NCI-H345 (cell line): ENCODE measurements at regions not wholly inside any gene's neighbourhood (a gene's known extent, or its start where the extent isn't known, plus 50 kb on each side); places are given as distances from the start of the nearest gene placed in this dataset.

Experiments
- DNase-seq: peaks from one replicate; lab custom pipeline; 2025; lab: John Stamatoyannopoulos, UW

- DNase-seq: no peak
These were observed 601.9 kb downstream of the MRPL39 start for GRCh38 chr21:25005388-25005787.

DNA sequence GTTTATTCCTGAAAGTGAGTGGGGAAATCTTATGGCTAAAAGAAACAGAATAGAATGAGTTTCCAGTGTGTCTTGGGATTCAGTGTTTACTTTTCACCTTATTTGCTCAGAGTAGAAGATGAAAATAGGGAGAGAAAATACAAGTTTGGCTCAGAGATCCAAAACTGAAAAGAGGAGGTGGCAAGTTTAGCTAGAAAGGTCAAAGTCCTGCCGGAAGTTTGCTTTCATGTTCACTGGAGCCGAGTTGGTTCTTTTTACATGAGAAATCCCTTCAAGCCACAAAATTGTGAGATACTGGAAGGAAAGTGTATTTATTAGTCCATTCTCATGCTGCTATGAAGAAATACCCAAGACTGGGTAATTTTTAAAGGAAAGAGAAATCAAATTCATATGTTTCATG, 604.6 kb downstream of the MRPL39 start:
- DNase-seq: no peak

- DNase-seq: no peak
These were observed 612.1 kb downstream of the MRPL39 start for GRCh38 chr21:24995216-24995615.

DNA sequence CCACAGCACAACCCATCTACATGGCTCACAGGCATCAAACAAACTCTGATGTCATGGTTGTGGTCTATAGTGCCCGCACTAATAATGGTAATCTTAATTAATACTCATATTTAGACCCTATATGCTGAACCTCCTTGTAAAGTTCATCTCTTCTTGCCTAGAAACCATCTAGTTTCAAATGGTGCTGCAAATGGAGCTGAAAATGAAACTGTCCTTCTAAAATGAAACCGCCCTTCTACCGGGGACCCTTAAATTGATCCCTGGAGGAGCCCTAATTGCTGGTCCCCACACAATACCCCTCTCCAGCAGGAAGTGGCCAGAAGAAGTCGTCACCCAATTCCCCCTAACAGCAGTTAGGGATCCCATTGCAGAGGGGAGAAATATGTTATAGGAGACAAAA, 612.6 kb downstream of the MRPL39 start:
- no peak for DNase-seq

- DNase-seq: no peak
These were observed 617.8 kb downstream of the MRPL39 start for GRCh38 chr21:24989516-24989915.

DNA sequence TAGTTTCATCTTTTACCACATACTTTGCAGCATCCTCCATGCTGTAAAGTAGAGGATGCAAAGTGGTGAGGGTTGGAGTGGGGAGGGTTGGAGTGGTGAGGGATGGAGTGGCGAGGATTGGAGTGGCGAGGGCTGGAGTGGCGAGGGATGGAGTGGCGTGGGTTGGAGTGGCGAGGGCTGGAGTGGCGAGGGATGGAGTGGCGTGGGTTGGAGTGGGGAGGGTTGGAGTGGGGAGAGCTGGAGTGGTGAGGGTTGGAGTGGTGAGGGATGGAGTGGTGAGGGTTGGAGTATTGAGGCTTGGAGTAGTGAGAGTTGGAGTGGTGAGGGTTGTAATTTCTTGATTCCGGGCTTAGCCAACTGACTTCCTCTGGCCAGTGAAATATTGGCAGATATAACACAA, 618.3 kb downstream of the MRPL39 start:
- no peak for DNase-seq

- DNase-seq: no peak
These were observed 631.0 kb downstream of the MRPL39 start for GRCh38 chr21:24976238-24976637.

- DNase-seq: no peak
These were observed 638.2 kb downstream of the MRPL39 start for GRCh38 chr21:24969068-24969467.

DNA sequence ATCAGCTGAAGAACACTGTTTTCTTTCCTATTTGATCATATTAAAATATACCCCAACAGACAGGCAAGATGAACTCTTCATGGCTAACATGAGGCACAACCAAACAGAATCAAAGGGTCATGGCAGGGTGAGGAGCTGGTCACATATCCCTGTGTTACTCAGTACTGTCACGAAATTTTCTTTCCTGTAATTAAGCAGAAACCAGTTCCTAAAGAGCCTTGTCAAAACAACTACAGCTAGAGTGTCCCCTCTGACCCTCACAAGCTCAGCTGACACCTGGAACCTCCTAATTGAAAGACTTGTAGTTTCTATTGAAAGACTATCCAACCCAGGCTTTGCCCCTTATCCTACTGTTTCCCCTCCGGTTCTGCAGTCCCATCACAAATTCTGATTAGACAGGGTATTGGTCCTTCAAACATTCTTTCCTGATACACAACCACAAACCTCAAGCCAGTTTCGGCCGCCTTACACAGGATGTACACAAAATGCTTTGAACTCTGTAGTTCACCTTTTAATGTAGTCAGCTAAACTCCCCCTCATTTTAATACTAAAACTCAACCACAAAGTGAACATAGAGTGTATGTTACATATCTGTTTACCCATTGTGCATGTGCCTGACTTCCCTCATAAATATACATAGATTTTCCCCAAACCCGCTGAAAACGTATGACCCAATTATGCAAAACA, 651.9 kb downstream of the MRPL39 start:
- DNase-seq: no peak

- DNase-seq: no peak
These were observed 659.1 kb downstream of the MRPL39 start for GRCh38 chr21:24948186-24948585.

DNA sequence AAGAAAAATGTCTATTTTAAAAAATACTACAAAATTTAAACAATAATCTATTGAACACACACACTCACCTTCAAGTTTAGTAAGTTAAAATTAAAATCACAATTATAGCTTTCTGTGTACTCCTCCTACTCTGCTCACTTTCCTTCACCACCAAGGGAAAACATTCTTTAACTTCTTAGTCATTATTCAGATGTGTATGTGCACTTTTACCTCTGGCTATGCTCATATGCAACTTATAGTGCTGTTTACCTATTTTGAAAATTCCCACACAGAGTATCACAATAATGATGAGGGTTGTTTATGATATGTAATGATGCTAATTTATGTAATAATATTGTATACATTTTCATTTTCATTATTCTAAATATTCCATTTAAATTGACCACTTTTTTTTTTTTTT, 661.4 kb downstream of the MRPL39 start:
- no peak for DNase-seq

DNA sequence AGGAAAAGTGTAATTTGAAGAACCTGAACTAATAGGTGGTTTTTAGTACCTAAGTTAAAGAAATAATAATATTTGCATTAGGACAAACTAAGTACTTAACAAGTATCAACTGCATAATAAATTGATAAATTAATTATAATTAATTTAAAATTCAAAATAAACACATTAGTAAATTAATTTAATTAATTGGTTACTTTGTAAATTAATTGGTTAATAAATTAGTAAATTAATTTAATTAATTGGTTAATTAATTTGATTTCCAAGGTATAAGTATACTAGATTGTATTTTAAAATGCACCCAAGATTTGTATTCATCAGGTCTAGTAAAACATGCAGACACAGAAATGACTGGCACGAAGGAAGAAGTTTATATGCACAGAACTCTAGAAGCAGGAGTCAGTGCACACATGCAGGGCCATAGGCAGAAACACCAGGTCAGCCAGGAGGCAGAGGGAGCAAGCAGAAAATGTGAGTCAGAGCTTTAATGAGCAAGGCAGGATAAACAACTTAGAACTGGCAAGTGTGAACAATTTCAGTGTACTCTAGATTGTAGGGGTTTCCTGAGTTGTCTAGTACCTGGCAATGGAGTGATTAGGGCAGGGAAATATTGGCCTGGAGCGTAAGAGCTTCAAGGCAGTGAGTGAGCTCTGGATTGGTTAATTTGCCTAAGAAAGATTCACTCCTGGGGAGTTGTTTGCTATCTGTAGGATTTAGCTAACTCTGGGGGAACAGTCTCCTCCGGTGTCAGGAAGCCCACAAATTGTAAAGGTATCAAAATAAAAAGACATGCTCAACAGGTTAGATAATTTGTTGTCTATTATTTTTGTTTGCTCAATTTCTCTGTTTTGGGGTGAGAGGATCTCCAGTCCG, 665.7 kb downstream of the MRPL39 start:
- DNase-seq: no peak

GRCh38 chr21:24939291-24939690, 668.0 kb downstream of the MRPL39 start:
- peak; percentile 73 for DNase-seq

GRCh38 chr21:24938573-24938972, 668.7 kb downstream of the MRPL39 start:
- peak; percentile 32 for DNase-seq

- no peak for DNase-seq
These were observed 671.3 kb downstream of the MRPL39 start for GRCh38 chr21:24935991-24936390.

DNA sequence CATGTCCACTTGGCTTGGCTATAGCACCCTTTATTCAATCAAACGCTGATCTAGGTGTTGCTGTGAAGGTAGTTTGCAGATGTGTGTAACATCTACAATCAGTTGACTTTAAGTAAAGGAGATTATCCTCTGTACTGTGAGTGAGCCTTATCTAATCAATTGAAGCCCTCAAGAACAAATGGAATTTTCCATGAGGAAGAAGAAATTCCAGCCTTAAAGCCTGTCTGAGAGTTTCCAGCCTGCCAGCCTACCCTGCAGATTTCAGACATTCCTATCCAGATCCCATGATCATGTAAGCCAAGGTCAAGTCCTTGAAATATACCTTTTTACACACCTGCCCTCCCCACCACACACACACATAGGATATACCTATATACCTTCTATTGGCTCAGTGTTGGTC, 696.7 kb downstream of the MRPL39 start:
- DNase-seq: no peak

GRCh38 chr21:24903994-24904635, 703.2 kb downstream of the MRPL39 start:
- DNase-seq: no peak

- DNase-seq: no peak
These were observed 708.1 kb downstream of the MRPL39 start for GRCh38 chr21:24899138-24899537.

DNA sequence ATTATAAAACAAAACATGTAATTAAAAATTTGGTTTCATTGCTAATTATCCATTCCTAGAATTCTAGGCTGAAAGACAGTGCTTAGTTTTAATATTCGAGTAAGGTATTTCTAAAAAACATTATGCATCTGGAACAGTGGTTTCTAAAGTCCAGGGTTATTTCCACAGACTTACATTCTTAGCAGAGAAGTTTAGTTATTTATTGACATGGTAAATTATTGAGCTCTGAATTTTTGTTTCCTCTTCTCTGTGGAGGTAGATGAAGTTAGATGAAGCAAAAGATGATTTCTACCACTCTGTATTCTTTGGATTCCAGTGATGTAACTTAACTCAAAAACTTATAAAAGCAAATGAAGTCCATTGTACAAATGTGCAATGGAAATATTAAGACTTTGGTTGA, 709.4 kb downstream of the MRPL39 start:
- DNase-seq: no peak

DNA sequence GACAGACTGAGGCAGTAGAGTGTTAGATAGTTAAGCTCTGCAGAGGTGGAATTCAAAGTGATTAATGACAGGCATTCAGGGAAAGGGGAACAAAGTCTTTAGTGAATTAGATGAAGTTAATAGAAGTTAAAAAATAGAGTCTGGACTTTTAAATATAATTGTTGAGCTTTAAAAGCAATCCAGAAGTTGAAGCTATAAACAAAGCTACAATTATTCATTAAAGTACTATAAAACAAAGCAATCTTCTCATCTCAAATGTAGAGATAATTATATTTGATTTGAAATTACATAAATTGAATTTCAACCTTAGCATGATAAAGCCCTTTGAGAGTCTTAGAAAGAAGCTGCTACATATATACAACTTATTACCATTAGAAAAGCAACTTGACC, 710.6 kb downstream of the MRPL39 start:
- no peak for DNase-seq

GRCh38 chr21:24895885-24896734, 711.2 kb downstream of the MRPL39 start:
- peak; percentile 9 for DNase-seq

GRCh38 chr21:24894324-24894723, 713.0 kb downstream of the MRPL39 start:
- DNase-seq: no peak
